ENCODE measurements at regions not wholly inside any gene's neighbourhood (a gene's known extent, or its start where the extent isn't known, plus 50 kb on each side); places are given as distances from the start of the nearest gene placed in this dataset.

DNA sequence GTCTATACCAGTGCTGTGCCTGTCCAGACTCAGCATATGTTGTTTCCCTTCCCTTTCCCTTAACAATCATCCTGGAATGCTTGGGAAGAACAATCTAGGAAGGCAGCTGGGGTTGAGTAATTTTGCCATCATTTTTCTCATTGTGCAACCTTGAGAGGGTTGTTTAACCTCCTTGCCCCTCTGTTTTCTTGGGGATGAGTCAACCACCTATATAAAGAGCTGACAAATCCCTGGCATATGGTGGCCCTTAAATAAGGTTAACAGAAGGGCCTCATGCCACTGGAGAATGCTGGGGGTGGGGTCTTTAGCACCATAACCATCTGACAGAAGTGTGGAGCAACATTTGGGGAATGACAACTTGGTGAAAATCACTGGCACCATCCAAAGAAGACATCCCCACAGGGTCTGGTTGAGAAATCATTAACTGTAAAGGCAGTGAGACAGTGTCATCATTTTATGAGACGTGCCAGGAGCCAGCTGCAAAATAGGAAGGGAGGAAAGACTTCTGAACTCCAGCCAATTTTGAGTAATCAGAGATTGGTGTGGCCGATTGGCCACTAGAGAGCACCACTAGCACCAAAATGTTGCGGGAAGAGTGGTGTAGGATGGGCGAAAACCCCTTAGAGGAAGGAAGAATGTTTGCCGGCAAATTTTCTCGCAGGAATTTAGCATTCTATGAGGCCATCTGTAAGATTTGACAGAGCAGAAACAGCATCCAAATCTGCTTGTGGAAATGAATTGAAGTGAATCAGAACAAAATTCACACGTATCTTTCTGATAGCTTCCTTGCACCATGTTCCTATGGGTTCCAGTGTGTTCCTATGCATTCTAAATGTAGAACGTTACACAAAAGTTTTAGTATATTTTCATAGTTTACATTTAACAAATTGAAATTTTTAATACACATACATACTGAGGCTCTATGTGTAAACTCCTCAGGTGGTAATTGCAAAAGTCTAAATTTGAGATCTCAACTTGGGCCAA is 113.8 kb downstream of the MSX2 start:
- Histone ChIP-seq H3K27ac (no peak overlapping the region), H3K27me3 (no peaks in the 10 kb centered on the region), H3K4me1 (no peaks in the 10 kb centered on the region), H3K9me3 (no peaks in the 10 kb centered on the region), H3K4me3 (no peak overlapping the region), H3K36me3 (no peaks in the 10 kb centered on the region)
- no peak for DNase-seq (ENCODE audit: extremely low spot score in 2 of 2)
- TF ChIP-seq POLR2A (IDR thresholded peaks at IDR 0.05): no peak
- no peak for TF ChIP-seq POLR2AphosphoS5 (IDR thresholded peaks at IDR 0.05; ENCODE audit: insufficient read depth in 1 of 2, low read depth in 1 of 2)
- TF ChIP-seq, protein P1, sequence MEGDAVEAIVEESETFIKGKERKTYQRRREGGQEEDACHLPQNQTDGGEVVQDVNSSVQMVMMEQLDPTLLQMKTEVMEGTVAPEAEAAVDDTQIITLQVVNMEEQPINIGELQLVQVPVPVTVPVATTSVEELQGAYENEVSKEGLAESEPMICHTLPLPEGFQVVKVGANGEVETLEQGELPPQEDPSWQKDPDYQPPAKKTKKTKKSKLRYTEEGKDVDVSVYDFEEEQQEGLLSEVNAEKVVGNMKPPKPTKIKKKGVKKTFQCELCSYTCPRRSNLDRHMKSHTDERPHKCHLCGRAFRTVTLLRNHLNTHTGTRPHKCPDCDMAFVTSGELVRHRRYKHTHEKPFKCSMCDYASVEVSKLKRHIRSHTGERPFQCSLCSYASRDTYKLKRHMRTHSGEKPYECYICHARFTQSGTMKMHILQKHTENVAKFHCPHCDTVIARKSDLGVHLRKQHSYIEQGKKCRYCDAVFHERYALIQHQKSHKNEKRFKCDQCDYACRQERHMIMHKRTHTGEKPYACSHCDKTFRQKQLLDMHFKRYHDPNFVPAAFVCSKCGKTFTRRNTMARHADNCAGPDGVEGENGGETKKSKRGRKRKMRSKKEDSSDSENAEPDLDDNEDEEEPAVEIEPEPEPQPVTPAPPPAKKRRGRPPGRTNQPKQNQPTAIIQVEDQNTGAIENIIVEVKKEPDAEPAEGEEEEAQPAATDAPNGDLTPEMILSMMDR (IDR thresholded peaks at IDR 0.05): no peak
- intact Hi-C loops (cut with DNase I): no loop called here

DNA sequence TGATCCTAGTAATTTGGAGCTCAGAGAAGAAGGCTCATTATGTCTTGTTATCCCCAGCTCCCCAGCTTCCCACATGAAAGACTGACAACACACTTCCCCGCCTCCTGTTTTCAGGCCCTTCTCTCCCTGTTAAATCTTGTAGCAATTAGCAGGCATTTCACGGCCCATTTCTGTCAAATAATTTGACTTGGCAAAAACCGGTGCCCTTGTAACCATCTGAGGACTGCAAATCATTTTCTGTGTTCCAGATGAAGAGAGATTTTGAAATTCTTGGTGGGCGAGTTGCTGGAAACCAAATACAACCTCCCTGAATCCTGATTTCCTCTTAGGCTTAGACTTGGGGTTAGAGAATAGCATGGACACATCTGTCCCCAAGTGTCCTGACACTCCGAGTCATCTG is 109.7 kb downstream of the MSX2 start:
- Histone ChIP-seq H3K4me3 (no peak overlapping the region), H3K4me1 (no peaks in the 10 kb centered on the region), H3K27me3 (no peaks in the 10 kb centered on the region), H3K9me3 (no peaks in the 10 kb centered on the region), H3K27ac (no peak overlapping the region), H3K36me3 (no peaks in the 10 kb centered on the region)
- no peak for DNase-seq (ENCODE audit: extremely low spot score in 2 of 2)
- intact Hi-C loops (cut with DNase I): no loop called here
- TF ChIP-seq POLR2A (IDR thresholded peaks at IDR 0.05): no peak
- TF ChIP-seq POLR2AphosphoS5 (IDR thresholded peaks at IDR 0.05; ENCODE audit: insufficient read depth in 1 of 2, low read depth in 1 of 2): no peak
- TF ChIP-seq, protein P1 (IDR thresholded peaks at IDR 0.05): no peak

DNA sequence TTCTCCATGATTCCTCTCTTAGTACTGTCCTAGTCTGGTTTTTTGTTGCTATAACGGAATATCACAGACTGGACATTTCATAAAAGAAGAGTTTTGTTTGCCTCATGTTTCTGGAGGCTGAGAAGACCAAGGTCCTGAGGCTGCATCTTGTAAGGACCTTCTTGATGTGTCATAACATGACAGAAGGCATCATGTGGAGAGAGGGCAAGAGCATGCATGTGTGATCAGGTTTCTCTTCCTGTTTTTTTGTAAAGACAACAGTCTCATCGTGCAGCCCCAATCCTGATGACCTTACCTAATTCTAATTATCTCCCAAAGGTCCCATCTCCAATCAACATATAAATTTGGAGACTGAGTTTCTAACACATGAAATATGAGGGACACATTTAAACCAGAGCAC is 108.4 kb downstream of the MSX2 start:
- H3K4me1 ChIP-seq: no peaks in the 10 kb centered on the region
- H3K9me3 ChIP-seq: no peaks in the 10 kb centered on the region
- H3K27ac ChIP-seq: no peak overlapping the region
- no peak for DNase-seq (ENCODE audit: extremely low spot score in 2 of 2)
- TF ChIP-seq POLR2A (IDR thresholded peaks at IDR 0.05) (no peak), POLR2AphosphoS5 (IDR thresholded peaks at IDR 0.05; ENCODE audit: insufficient read depth in 1 of 2, low read depth in 1 of 2) (no peak)
- TF ChIP-seq, protein P1 (IDR thresholded peaks at IDR 0.05): no peak
- no peaks in the 10 kb centered on the region for H3K36me3 ChIP-seq
- intact Hi-C loops (cut with DNase I): no loop called here
- H3K4me3 ChIP-seq: no peak overlapping the region
- H3K27me3 ChIP-seq: no peaks in the 10 kb centered on the region

DNA sequence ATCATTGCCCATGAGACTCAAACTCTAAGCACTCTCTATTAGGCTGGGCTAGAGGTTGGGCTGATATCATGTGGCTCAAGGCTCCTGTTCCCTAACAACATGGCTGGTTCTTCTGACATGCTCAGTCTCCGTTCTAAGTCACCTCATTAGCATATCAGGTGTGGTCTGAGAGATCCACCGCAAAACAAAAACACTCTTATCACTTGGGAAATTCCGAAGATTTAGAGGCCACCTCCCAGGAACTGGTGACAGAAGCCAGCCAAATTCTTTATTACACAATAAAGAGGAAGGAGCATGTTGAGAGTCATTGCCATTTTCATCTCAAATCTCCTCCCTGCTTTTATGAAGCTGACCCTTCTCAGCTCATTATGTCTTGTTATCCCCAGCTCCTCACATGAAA is 107.6 kb downstream of the MSX2 start:
- no peaks in the 10 kb centered on the region for H3K4me1 ChIP-seq
- intact Hi-C loops (cut with DNase I): no loop called here
- no peaks in the 10 kb centered on the region for H3K36me3 ChIP-seq
- no peak overlapping the region for H3K27ac ChIP-seq
- H3K9me3 ChIP-seq: no peaks in the 10 kb centered on the region
- H3K4me3 ChIP-seq: no peak overlapping the region
- no peaks in the 10 kb centered on the region for H3K27me3 ChIP-seq
- DNase-seq (ENCODE audit: extremely low spot score in 2 of 2): peak in 1 of 2 donors; percentile 42
- TF ChIP-seq POLR2AphosphoS5 (IDR thresholded peaks at IDR 0.05; ENCODE audit: insufficient read depth in 1 of 2, low read depth in 1 of 2) (no peak), POLR2A (IDR thresholded peaks at IDR 0.05) (no peak)

DNA sequence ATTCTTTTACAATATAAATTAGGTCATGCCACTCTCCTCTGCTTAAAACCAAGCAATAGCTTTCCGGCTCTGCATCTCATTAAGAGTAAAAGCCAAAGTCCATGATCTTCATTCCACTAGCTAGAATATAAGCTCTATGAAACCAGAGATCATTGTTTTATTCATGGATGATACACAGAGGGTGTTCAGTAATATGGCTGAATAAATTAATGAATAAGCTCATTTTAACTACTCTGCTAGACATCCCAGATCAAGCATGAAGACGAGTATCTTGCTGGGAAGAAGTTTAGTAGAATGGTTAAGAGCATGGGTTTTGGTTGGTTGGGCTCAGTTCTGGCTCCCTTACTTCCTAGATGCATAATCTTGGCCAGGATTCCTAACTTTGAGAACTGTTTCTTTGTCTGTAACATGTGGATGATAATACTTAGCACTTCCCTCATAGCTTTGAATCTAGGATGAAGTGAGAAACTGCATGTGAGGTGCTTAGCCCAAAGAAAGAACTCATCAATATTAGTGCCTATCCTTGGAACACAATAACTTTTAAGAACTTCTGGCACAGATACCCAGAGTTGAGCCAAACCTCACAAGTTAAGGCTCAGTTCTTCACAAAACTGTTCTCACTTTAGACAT is 106.8 kb downstream of the MSX2 start:
- TF ChIP-seq, protein P1 (IDR thresholded peaks at IDR 0.05): no peak
- TF ChIP-seq POLR2AphosphoS5 (IDR thresholded peaks at IDR 0.05; ENCODE audit: insufficient read depth in 1 of 2, low read depth in 1 of 2) (no peak), POLR2A (IDR thresholded peaks at IDR 0.05) (no peak)
- no peaks in the 10 kb centered on the region for H3K9me3 ChIP-seq
- H3K4me1 ChIP-seq: no peaks in the 10 kb centered on the region
- H3K27me3 ChIP-seq: no peaks in the 10 kb centered on the region
- H3K36me3 ChIP-seq: no peaks in the 10 kb centered on the region
- intact Hi-C loops (cut with DNase I): no loop called here
- no peak overlapping the region for H3K4me3 ChIP-seq
- peak in 1 of 2 donors; percentile 8 for DNase-seq (ENCODE audit: extremely low spot score in 2 of 2)
- no peak overlapping the region for H3K27ac ChIP-seq
